ENCODE measurements at regions not wholly inside any gene's neighbourhood (a gene's known extent, or its start where the extent isn't known, plus 50 kb on each side); places are given as distances from the start of the nearest gene placed in this dataset.

DNA sequence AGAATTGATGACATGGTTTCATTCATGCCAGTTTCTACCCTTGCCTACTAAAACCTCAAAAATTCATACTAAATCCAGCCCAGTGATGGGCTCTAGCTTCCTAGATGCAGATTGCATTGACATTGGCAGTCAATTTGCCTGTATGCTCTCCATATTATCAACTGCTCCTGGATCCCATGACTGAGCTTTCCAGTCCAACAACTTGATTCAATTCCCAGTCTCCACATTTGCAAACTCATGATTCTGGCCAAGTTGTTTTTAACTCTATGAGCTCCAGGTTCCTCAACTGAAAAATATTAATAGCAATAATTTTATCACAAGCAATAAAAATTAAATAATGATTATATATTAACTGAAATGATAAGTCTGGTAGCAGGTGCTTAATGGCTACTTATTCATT lies 51.0 kb upstream of the DSC1 start:
- Mint-ChIP-seq H3K4me3 (no peak overlapping the region), H3K27ac (no peak overlapping the region), H3K36me3 (no peaks in the 10 kb centered on the region), H3K9me3 (peaks cover 8 to 17% of the 10 kb centered on the region in 2 donors), H3K4me1 (no peaks in the 10 kb centered on the region), H3K27me3 (no peaks in the 10 kb centered on the region)
- ATAC-seq (replicated peaks) = no peak
- DNase-seq = no peak

DNA sequence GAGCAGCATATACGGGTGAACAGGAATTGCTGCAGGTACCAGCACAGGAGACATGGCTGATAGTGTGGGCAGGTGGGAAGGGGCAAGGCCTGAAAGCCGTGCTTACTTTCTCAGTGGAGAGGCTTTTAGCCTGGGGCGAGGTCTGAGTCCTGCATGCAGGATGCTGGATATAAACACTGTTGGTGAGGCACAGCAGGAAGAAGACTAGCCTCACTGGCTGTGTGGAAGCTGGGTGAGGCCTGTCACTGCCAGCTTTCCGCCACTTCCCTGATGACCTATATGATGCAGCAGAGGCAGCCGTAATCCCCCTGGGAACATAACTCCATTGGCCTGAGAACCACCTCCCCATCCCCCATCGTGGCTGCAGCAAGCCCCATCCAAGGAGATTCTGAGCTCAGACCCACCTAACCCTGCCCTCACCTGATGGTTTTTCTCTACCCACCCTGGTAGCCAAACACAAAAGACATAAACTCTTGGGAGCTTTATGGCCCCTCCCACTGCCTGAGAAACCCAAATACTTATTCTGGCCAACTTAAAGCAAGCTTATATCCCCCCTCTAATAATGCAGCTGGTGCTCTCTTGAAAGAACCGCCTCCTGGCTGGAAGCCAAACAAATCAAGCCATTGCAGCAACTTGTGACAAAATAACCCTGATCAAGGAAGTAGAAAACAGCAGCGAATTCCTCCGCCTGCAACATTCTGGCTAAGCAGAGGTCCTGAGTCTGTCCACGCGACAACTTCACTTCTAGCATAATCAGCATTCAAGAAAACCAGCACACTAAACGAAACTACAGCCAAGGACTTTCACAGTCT lies 54.6 kb upstream of the DSC1 start:
- H3K9me3 Mint-ChIP-seq = peaks cover 6 to 17% of the 10 kb centered on the region in 2 donors
- H3K4me3 Mint-ChIP-seq = no peak overlapping the region
- H3K36me3 Mint-ChIP-seq = no peaks in the 10 kb centered on the region
- no peaks in the 10 kb centered on the region for H3K27me3 Mint-ChIP-seq
- DNase-seq (no peak), ATAC-seq (replicated peaks) (no peak)
- H3K27ac Mint-ChIP-seq = no peak overlapping the region
- no peaks in the 10 kb centered on the region for H3K4me1 Mint-ChIP-seq

DNA sequence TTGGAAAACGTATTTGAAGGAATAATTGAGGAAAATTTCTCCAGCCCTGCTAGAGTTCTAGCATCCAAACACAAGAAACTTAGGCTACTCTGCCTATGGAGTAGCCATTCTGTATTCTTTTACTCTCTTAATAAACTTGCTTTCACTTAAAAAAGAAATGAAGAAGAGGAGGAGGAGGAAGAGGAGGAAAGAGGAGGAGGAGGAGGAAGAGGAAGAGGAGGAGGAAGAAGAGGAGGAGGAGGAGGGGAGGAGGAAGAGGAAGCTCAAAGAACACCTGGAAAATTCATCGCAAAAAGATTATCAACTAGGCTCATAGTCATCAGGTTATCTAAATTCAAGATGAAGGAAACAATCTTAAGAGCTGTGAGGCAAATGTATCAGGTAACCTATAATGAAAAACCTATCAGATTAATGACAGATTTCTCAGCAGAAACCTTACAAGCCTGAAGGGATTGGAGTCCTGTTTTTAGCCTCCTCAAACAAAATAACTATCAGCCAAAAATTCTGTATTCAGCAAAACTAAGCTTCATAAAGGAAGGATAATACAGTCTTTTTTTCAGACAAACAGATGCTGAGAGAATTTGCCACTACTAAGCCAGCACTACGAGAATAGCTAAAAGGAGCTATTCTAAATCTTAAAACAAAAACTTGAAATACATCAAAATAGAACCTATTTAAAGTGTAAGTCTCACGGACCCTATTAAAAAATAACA lies 56.2 kb upstream of the DSC1 start:
- Mint-ChIP-seq H3K9me3 (peaks cover 13 to 21% of the 10 kb centered on the region in 2 donors), H3K27me3 (no peaks in the 10 kb centered on the region), H3K4me1 (no peaks in the 10 kb centered on the region), H3K4me3 (no peak overlapping the region), H3K27ac (no peak overlapping the region), H3K36me3 (no peaks in the 10 kb centered on the region)
- DNase-seq = no peak
- no peak for ATAC-seq (replicated peaks)

DNA sequence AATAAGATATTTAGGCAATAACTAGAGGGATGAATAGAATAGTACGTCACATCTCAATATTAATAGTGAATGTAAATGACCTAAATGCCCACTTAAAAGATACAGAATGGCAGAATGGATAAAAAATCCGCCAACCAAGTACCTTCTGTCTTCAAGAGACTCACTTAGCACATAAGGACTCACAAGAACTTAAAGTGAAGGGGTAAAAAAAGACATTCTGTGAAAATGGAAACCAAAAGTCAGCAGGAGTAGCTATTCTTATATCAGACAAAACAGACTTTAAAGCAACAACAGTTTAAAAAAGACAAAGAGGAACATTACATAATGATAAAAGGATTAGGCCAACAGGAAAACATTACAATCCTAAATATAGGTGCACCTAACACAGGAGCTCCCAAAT lies 56.7 kb upstream of the DSC1 start:
- no peak for ATAC-seq (replicated peaks)

DNA sequence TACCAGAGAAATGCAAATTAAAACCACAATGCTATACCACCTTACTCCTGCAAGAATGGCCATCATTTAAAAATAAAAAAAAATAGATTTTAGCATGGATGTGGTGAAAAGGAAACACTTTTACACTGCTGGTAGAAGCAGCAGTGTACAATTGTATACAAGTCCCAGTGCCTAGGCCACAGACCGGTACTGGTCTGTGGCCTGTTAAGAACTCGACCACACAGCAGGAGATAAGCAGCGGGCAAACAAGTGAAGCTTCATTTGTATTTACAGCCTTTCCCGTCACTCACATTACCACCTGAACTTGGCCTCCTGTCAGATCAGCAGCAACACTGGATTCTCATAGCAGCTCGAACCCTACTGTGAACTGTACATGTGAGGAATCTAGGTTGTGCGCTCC lies 60.7 kb upstream of the DSC1 start:
- no peaks in the 10 kb centered on the region for H3K27me3 Mint-ChIP-seq

More for the DNA sequence above, 56.7 kb upstream of the DSC1 start:
- Mint-ChIP-seq H3K27ac (no peak overlapping the region), H3K4me3 (no peak overlapping the region), H3K36me3 (no peaks in the 10 kb centered on the region), H3K27me3 (no peaks in the 10 kb centered on the region), H3K9me3 (peaks cover 13 to 21% of the 10 kb centered on the region in 2 donors), H3K4me1 (no peaks in the 10 kb centered on the region)
- no peak for DNase-seq

DNA sequence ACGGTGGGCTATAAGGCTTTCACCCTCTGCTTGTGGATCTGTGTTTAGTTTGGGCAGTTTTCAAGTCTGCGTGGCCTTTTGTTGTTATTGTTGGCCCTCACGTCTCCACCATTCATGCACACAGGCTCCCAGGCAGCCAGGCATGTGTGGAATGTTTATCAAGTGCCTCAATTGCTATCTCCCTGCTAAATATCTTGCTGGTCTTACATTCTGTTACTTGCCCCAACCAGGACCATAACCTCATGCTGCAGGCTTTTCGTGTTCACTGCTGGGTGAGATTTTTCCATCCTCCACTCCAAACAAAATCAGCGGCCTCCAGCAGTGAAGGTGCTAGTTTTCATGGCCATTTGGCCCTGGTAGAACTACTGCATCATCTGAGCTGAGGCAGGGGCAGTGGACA lies 63.0 kb upstream of the DSC1 start:
- no peak overlapping the region for H3K27ac Mint-ChIP-seq
- H3K9me3 Mint-ChIP-seq = peaks cover 7 to 10% of the 10 kb centered on the region in 2 donors
- H3K27me3 Mint-ChIP-seq = no peaks in the 10 kb centered on the region
- no peaks in the 10 kb centered on the region for H3K36me3 Mint-ChIP-seq
- no peak for ATAC-seq (replicated peaks)
- H3K4me3 Mint-ChIP-seq = no peak overlapping the region
- DNase-seq = no peak
- H3K4me1 Mint-ChIP-seq = no peaks in the 10 kb centered on the region

More for the DNA sequence above, 60.7 kb upstream of the DSC1 start:
- Mint-ChIP-seq H3K4me1 (no peaks in the 10 kb centered on the region), H3K27ac (no peak overlapping the region), H3K36me3 (no peaks in the 10 kb centered on the region), H3K9me3 (peaks cover 10 to 11% of the 10 kb centered on the region in 2 donors), H3K4me3 (no peak overlapping the region)
- DNase-seq = no peak
- ATAC-seq (replicated peaks) = no peak

DNA sequence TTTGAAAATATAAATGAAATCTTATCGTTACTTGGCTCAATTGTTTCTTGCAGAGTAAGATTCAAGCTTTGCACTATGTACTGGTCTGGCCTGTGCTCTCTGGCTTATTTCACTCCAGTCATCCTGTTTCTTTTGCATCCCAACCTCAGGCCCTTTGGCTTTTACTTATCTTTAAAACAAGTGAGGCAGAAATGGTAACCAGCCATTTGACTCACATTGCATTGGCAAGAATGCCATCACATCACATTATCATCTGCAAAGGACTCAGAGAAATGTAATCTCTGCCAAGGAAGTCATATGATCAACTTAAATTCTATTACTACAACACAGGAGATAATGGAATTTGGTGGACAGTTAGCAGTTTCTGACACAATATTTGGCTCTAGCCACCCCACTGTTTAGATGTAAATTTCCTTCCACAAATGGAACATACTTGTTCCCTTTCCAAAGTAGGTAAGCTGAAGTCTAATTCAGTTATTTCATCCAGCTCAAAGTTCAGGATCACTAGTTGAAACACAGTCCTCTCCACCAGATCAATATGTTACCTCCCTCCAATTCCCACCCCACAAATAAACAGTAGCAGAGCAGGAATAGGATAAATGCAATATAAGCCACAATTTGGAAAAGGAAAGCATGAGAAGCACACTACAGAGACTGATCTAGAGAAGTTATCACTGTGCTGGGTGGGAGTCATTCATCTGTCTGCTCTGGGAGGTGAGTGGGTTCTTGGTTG lies 65.0 kb upstream of the DSC1 start:
- Mint-ChIP-seq H3K4me1 (no peaks in the 10 kb centered on the region), H3K9me3 (peaks cover 5 to 7% of the 10 kb centered on the region in 2 donors), H3K4me3 (no peak overlapping the region), H3K36me3 (no peaks in the 10 kb centered on the region), H3K27me3 (no peaks in the 10 kb centered on the region), H3K27ac (no peak overlapping the region)
- ATAC-seq (replicated peaks) (no peak), DNase-seq (no peak)

DNA sequence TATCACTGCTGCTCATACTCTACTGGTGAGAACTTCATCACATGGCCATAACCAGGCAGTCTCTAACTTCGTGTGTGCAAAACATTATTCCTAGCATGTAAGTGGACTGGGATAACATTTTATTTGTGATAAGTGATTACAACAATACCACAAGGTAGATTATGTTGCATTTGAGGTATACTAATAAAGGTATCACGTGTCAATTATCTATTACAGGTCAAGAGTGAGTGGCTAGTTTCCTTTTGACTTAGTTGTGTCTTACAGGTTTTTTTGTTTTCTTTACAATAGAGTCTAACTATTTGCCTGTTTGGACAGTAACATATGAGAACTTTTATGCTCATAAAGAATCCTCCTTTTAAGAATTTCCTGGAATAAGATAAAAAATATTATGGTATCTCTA lies 67.2 kb upstream of the DSC1 start:
- no peaks in the 10 kb centered on the region for H3K4me1 Mint-ChIP-seq
- DNase-seq (no peak), ATAC-seq (replicated peaks) (no peak)
- H3K36me3 Mint-ChIP-seq = no peaks in the 10 kb centered on the region
- H3K9me3 Mint-ChIP-seq = peaks cover 2 to 4% of the 10 kb centered on the region in 2 donors
- no peak overlapping the region for H3K27ac Mint-ChIP-seq
- H3K4me3 Mint-ChIP-seq = no peak overlapping the region
- no peaks in the 10 kb centered on the region for H3K27me3 Mint-ChIP-seq

DNA sequence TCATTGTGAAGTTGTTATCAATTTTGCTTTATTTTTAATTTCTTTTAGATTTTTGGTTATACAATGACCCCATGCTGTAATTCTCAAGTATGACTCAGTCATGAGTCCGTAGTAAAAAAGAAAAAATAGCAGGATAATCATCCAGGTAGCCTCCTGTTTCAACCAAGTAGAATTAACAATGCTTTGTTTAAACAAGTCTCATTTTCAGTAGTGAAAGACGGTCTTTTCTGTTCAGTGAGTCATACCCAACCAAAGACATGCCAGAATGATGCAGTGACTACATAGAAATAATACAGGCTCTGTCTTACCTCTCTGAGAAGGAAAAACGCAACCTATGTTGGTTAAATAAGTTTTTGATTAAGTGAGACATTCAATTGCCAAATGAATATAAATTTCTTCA lies 67.8 kb upstream of the DSC1 start:
- H3K9me3 Mint-ChIP-seq = peaks cover 0 to 4% of the 10 kb centered on the region in 2 donors
- no peak overlapping the region for H3K4me3 Mint-ChIP-seq
- H3K36me3 Mint-ChIP-seq = no peaks in the 10 kb centered on the region
- DNase-seq (no peak), ATAC-seq (replicated peaks) (no peak)
- no peak overlapping the region for H3K27ac Mint-ChIP-seq
- no peaks in the 10 kb centered on the region for H3K27me3 Mint-ChIP-seq
- H3K4me1 Mint-ChIP-seq = no peaks in the 10 kb centered on the region

DNA sequence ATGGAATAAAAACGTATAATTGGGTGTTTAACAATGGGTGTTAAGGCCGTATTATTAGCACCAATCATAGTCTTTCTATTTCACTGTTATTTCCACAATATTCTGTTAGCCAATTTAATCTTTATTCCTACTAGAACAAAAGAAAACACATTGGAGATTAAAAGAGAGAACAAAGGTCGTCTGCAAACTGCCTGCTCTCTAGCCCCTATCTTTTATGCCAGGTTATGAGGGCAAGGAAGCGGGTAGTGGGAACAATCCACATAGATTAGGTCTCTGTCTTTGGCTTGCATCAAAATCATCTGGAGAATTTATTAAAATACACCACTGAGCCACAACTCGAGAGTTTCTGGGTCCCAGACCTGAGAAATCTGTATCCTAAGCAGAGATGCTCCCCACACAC lies 69.4 kb upstream of the DSC1 start:
- Mint-ChIP-seq H3K4me1 (no peaks in the 10 kb centered on the region), H3K27ac (no peak overlapping the region), H3K36me3 (no peaks in the 10 kb centered on the region), H3K27me3 (no peaks in the 10 kb centered on the region), H3K4me3 (no peak overlapping the region), H3K9me3 (peaks cover 0 to 3% of the 10 kb centered on the region in 2 donors)
- DNase-seq = no peak
- ATAC-seq (replicated peaks) = no peak

DNA sequence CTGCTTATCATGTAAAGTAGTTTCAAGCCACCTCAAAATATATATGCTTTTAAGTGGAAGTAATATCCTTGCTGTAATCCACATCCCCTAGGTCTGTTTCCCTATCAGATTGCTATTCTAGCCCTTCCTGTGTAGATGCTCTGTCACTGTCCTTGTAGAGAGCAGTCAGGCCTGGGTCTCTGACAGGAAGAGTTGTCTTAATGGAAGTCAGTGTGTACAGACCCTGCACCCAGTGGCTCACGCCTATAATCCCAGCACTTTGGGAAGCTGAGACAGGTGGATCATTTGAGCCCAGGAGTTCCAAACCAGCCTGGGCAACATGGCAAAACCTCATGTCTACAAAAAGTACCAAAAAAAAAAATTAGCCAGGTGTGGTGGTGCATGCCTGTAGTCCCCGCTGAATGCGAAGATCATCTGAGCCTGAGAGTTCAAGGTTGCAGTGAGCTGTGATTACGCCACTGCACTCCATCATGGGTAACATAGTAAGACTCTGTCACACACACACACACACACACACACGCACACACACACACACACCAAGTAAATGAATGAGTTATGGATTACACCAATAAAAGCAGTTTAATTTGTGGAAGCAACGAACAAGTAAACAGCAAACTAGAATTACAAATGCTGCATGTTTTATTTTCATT lies 70.2 kb upstream of the DSC1 start:
- Mint-ChIP-seq H3K4me1 (no peaks in the 10 kb centered on the region), H3K4me3 (no peak overlapping the region), H3K27ac (no peak overlapping the region), H3K36me3 (no peaks in the 10 kb centered on the region), H3K9me3 (no peaks in the 10 kb centered on the region), H3K27me3 (no peaks in the 10 kb centered on the region)
- DNase-seq (no peak), ATAC-seq (replicated peaks) (peak in 1 of 2 donors; percentile 27)

DNA sequence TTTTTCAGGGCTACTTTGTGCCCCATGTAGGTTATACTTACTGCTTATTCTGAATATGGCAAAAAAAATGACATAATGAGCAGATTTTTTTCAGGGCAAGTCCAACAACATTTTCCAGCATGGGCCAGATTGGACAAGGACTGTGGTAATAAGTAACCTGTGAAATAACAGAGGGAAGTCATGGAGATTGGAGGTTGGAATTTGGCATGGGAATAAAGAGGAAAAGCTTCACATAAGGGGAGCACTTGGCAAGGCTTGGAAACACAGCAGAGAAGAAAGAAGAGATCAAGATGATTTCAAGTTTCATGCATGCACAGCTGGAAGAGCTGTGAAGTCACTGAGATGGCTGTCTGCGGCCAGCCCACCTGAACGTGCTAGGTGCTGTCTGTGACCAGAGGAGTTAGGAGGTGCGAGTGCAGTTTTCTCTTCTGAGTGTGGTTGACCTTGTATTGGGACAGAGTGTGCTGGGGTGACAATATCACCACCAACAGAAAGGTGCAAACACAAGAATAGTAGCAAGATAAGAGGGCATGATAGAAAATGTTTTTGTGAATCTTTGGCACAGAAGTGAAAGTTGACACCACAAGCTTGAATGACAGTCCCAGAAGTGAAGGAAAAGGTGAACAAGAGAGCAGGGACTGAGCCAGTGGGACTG lies 71.1 kb upstream of the DSC1 start:
- Mint-ChIP-seq H3K9me3 (no peaks in the 10 kb centered on the region), H3K4me1 (no peaks in the 10 kb centered on the region), H3K4me3 (no peak overlapping the region), H3K36me3 (no peaks in the 10 kb centered on the region), H3K27ac (no peak overlapping the region), H3K27me3 (no peaks in the 10 kb centered on the region)
- DNase-seq = no peak
- ATAC-seq (replicated peaks) = no peak

DNA sequence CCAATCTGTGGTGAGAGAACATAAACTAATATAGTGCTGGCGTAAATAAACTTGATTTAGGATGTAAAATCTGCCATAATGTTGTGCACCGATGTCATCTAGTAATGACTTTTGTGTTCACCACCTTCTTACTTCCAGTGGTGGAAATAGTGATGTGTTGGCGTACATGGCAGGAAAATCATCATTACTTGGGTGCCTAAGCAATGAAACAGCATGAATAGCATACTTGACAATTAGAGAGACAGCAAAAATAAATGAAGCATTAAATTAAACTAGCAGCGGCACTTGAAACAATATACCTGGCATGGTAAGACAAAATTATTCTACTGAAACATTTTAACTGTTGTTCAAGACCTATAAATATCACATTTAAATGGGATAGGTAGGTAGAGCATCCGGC lies 73.2 kb upstream of the DSC1 start:
- Mint-ChIP-seq H3K9me3 (peaks cover 0 to 1% of the 10 kb centered on the region in 2 donors), H3K4me3 (no peak overlapping the region), H3K4me1 (no peaks in the 10 kb centered on the region), H3K27me3 (no peaks in the 10 kb centered on the region), H3K36me3 (no peaks in the 10 kb centered on the region), H3K27ac (no peak overlapping the region)
- ATAC-seq (replicated peaks) (no peak), DNase-seq (no peak)

DNA sequence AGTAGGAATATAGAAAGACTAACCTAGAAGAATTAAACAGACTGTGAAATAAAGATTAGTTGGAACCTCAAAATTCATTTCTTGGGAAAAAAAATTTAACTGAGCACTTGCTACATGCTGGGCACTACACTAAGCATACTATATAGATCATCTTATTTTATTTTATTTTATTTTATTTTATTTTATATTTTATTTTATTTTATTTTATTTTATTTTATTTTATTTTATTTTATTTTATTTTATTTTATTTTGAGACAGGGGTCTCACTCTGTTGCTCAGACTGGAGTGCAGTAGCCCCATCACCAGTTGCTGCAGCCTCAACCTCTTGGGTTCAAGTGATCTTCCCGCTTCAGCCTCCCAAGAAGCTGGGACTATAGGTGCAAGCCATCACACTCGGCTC lies 74.5 kb upstream of the DSC1 start:
- no peak for ATAC-seq (replicated peaks)
- Mint-ChIP-seq H3K4me3 (no peak overlapping the region), H3K9me3 (peaks cover 0 to 1% of the 10 kb centered on the region in 2 donors), H3K27me3 (no peaks in the 10 kb centered on the region), H3K36me3 (no peaks in the 10 kb centered on the region), H3K27ac (no peak overlapping the region), H3K4me1 (no peaks in the 10 kb centered on the region)
- DNase-seq = no peak
